K562 (cell line): ENCODE measurements at regions not wholly inside any gene's neighbourhood (a gene's known extent, or its start where the extent isn't known, plus 50 kb on each side); places are given as distances from the start of the nearest gene placed in this dataset.

ENCODE experiments used
- ATAC-seq: fragments of 200-7000 bp; cut with Tn5 transposase; 3 replicates; pipeline ENCODE4 v1.9.1; 2020; ENCODE audit warnings: moderate library complexity
- BruUV-seq: library from RNA; stranded (reverse); fragments of 400-500 nt; replicated peaks from 2 replicates; lab custom pipeline; 2021; lab: Mats Ljungman, UMichigan
- CTCF ChIA-PET: fragments of 300-600 bp; formaldehyde crosslinking; extraction: SDS; loops from one replicate; lab custom pipeline; 2021; ENCODE audit warnings: low intra/inter-chr PET ratio; lab: Yijun Ruan, JAX
- POLR2A ChIA-PET: fragments of 300-600, 350-650 bp; sonication (Branson Sonifier 250); formaldehyde crosslinking; extraction: SDS; loops from one replicate; lab custom pipeline; 2021; ENCODE audit warnings: antibody characterized with exemption, inconsistent platforms; lab: Yijun Ruan, JAX
- DNase-seq, 4 experiments: peaks; one replicate each; pipeline versions ENCODE4 v3.0.0 to v3.0.0-alpha.2; 2011 to 2018; ENCODE audit warnings: low spot score in 3 of 4, mixed read lengths in 3 of 4; ENCODE audit errors: extremely low read depth in 1 of 4
- FAIRE-seq: peaks from 2 replicates; lab custom pipeline; 2011; peaks lifted over from hg19 to GRCh38; lab: Jason Lieb, UNC
- H2AFZ ChIP-seq: 2 replicates; pipeline ENCODE4 v1.6.0; 2011; ENCODE audit warnings: low read depth, low read length, control low read depth, inconsistent platforms
- H3K27ac ChIP-seq: fragments of 200-600 bp; 3 replicates; pipeline ENCODE4 v1.8.0; 2011; ENCODE audit warnings: low read depth, mild to moderate bottlenecking, control low read depth, inconsistent platforms, low read length, moderate library complexity, mixed read lengths; ENCODE audit errors: extremely low read depth
- H3K27me3 ChIP-seq, 2 experiments: fragments of 300-600 bp in 1 of 2; 2 replicates in 1 of 2; 3 replicates in 1 of 2; pipeline versions ENCODE4 v1.6.0 to v1.8.0; 2011; ENCODE audit warnings: inconsistent platforms in 2 of 2, low read length in 2 of 2, mild to moderate bottlenecking in 1 of 2, mixed read lengths in 1 of 2, moderate library complexity in 1 of 2; ENCODE audit not compliant: control insufficient read depth in 2 of 2, insufficient read depth in 2 of 2
- H3K36me3 ChIP-seq: fragments of 300-600 bp; 3 replicates; pipeline ENCODE4 v1.8.0; 2011; ENCODE audit warnings: mild to moderate bottlenecking, low read length, inconsistent platforms; ENCODE audit not compliant: control insufficient read depth, insufficient read depth
- H3K4me1 ChIP-seq, 2 experiments: fragments of 200-600 bp in 1 of 2; replicated peaks in 1 of 2; 2 replicates in 1 of 2; 3 replicates in 1 of 2; pipeline versions ENCODE4 v1.5.1 to v1.8.0; 2011; ENCODE audit warnings: inconsistent platforms in 2 of 2, low read length in 2 of 2, mild to moderate bottlenecking in 1 of 2, mixed read lengths in 1 of 2, moderate library complexity in 1 of 2; ENCODE audit not compliant: control insufficient read depth in 2 of 2, insufficient read depth in 2 of 2
- H3K4me2 ChIP-seq: 2 replicates; pipeline ENCODE4 v1.6.1; 2011; ENCODE audit warnings: low read length, control low read depth, inconsistent platforms, mixed read lengths; ENCODE audit not compliant: insufficient read depth
- H3K4me3 ChIP-seq: fragments of 200-600 bp; sonication (generic), shearing (Covaris generic); 2 replicates; pipeline ENCODE4 v1.5.1; 2016; ENCODE audit warnings: control low read depth, inconsistent platforms
- H3K79me2 ChIP-seq: fragments of 200-600 bp; 3 replicates; pipeline ENCODE4 v1.8.0; 2011; ENCODE audit warnings: low read length, inconsistent platforms; ENCODE audit not compliant: control insufficient read depth, insufficient read depth
- H3K9ac ChIP-seq, 2 experiments: 2 replicates each; pipeline versions ENCODE4 v1.6.0 to v1.6.1; 2011; ENCODE audit warnings: low read depth in 2 of 2, low read length in 2 of 2, control low read depth in 1 of 2, inconsistent platforms in 1 of 2, mild to moderate bottlenecking in 1 of 2, mixed read lengths in 1 of 2; ENCODE audit not compliant: insufficient read depth in 1 of 2
- H3K9me1 ChIP-seq: one replicate; pipeline ENCODE4 v1.6.0; 2011; ENCODE audit warnings: inconsistent platforms, mild to moderate bottlenecking, low read length, moderate library complexity; ENCODE audit not compliant: control insufficient read depth, insufficient read depth
- H3K9me3 ChIP-seq: replicated peaks from 2 replicates; pipeline ENCODE4 v1.5.1; 2011; ENCODE audit warnings: low read depth, low read length, inconsistent platforms; ENCODE audit not compliant: control insufficient read depth, insufficient read depth
- H4K20me1 ChIP-seq: replicated peaks from 2 replicates; pipeline ENCODE4 v1.6.1; 2011; ENCODE audit warnings: low read length, inconsistent platforms, mixed read lengths; ENCODE audit not compliant: control insufficient read depth, insufficient read depth
- C11orf30 ChIP-seq: fragments of 450-650 bp; IDR thresholded peaks from 2 replicates; pipeline ENCODE4 v1.6.1; 2016; ENCODE audit warnings: low read depth, mild to moderate bottlenecking
- HINFP ChIP-seq: fragments of 450-650 bp; conservative IDR thresholded peaks from 2 replicates; pipeline ENCODE4 v1.6.1; 2016; ENCODE audit warnings: missing genetic modification characterization, low read depth, mild to moderate bottlenecking, control low read depth, missing compliant biosample characterization
- HNRNPLL ChIP-seq: fragments of 200-400 bp; formaldehyde crosslinking; IDR thresholded peaks from 2 replicates; pipeline ENCODE4 v1.6.1; 2017; ENCODE audit warnings: low read length, low read depth, mild to moderate bottlenecking; ENCODE audit not compliant: poor library complexity, severe bottlenecking
- MEIS2 ChIP-seq: fragments of 450-650 bp; IDR thresholded peaks from 2 replicates; pipeline ENCODE4 v1.6.1; 2014; ENCODE audit warnings: mild to moderate bottlenecking; ENCODE audit not compliant: partially characterized antibody
- NR2C2 ChIP-seq, 2 experiments: fragments of 200-800 bp in 1 of 2; sonication (Bioruptor generic) in 1 of 2; sonication (generic) in 1 of 2; formaldehyde crosslinking in 1 of 2; IDR thresholded peaks; 2 replicates each; pipeline versions ENCODE4 v1.6.1 to v1.8.0; 2016 to 2022; ENCODE audit warnings: mild to moderate bottlenecking in 1 of 2, missing compliant biosample characterization in 1 of 2, missing genetic modification characterization in 1 of 2, missing genetic modification reagents in 1 of 2
- PRMT5 ChIP-seq: sonication (generic); formaldehyde crosslinking; IDR thresholded peaks from 2 replicates; pipeline ENCODE4 v1.5.0; 2020; ENCODE audit warnings: missing genetic modification reagents
- RBM17 ChIP-seq: fragments of 200-400 bp; formaldehyde crosslinking; IDR thresholded peaks from 2 replicates; pipeline ENCODE4 v1.6.1; 2017; ENCODE audit warnings: low read depth, mild to moderate bottlenecking, low read length, borderline replicate concordance
- SPI1 ChIP-seq: IDR thresholded peaks from 2 replicates; pipeline ENCODE4 v1.6.1; 2011; ENCODE audit warnings: low read depth, low read length, control low read depth, borderline replicate concordance
- ZBTB1 ChIP-seq: sonication (generic); formaldehyde crosslinking; IDR thresholded peaks from 2 replicates; pipeline ENCODE4 v1.8.1; 2023; ENCODE audit warnings: missing genetic modification reagents, low read depth, mild to moderate bottlenecking, borderline replicate concordance
- ZNF316 ChIP-seq: fragments of 450-650 bp; IDR thresholded peaks from 2 replicates; pipeline ENCODE4 v1.6.1; 2016
- ZNF668 ChIP-seq: fragments of 250-450 bp; sonication (Bioruptor Pico); IDR thresholded peaks from 2 replicates; pipeline ENCODE4 v1.8.0; 2022; ENCODE audit warnings: mild to moderate bottlenecking, inconsistent platforms
- WGBS: fragments of 100-300 bp; shearing (Covaris generic); methylation state at CpG from one replicate; pipeline ENCODE4 v1.1.6; 2016; ENCODE audit warnings: low coverage, mixed read lengths; ENCODE audit not compliant: insufficient coverage; ENCODE audit errors: missing lambda C conversion rate; 5-methylcytosine and 5-hydroxymethylcytosine counted together
- in situ Hi-C: fragments of 300-500 bp; cut with MboI; formaldehyde crosslinking; loops from 4 replicates; pipeline ENCODE4 v1.15.0; 2018; ENCODE audit warnings: inconsistent platforms, mixed read lengths
- intact Hi-C: fragments of 100-400 bp; cut with micrococcal nuclease; formaldehyde crosslinking; loops from 2 replicates; pipeline ENCODE4 v1.14.2; 2022
- TF ChIP-seq, protein P1 (sequence below): sonication (generic); formaldehyde crosslinking; IDR thresholded peaks from 2 replicates; pipeline ENCODE4 v1.8.0; 2022; ENCODE audit warnings: mild to moderate bottlenecking, missing genetic modification reagents
- TF ChIP-seq, protein P2 (sequence below): fragments of 450-650 bp; formaldehyde crosslinking; IDR thresholded peaks from 2 replicates; pipeline ENCODE4 v1.4.0; 2020; ENCODE audit warnings: mild to moderate bottlenecking, moderate library complexity

- TF ChIP-seq HINFP (tag): no peak
- peak; percentile 36; the same call in 1 of the 2 replicates for TF ChIP-seq ZNF316
- no peak for TF ChIP-seq ZNF668 (CRISPR knock-in tag)
- TF ChIP-seq MEIS2: no peak
- TF ChIP-seq ZBTB1: no peak
- peak; percentile 62 for TF ChIP-seq C11orf30
These were observed 98.1 kb upstream of the KIRREL3 start (continued) for GRCh38 chr11:127098684-127099083.

- Histone ChIP-seq H3K27ac (no peak overlapping the region), H3K4me2 (no peak overlapping the region), H3K9me3 (no peaks in the 10 kb centered on the region), H3K4me1 (no peaks in the 10 kb centered on the region), H3K9ac (no peak overlapping the region), H2AFZ (no peak overlapping the region), H3K4me3 (no peak overlapping the region), H3K27me3 (no peaks in the 10 kb centered on the region), H3K79me2 (no peaks in the 10 kb centered on the region), H3K9me1 (no peaks in the 10 kb centered on the region), H3K36me3 (no peaks in the 10 kb centered on the region), H4K20me1 (no peaks in the 10 kb centered on the region)
- ChIA-PET CTCF (no interaction called here), POLR2A (no interaction called here)
- no peak for FAIRE-seq
- in situ Hi-C loops: no loop called here
- TF ChIP-seq RBM17 (no peak), PRMT5 (CRISPR knock-in tag) (no peak), SPI1 (no peak), NR2C2 (CRISPR knock-in tag; IDR thresholded peaks at IDR 0.05) (no peak), NR2C2 (tag; IDR thresholded peaks at IDR 0.05) (no peak), HNRNPLL (no peak)
- TF ChIP-seq, protein P1, sequence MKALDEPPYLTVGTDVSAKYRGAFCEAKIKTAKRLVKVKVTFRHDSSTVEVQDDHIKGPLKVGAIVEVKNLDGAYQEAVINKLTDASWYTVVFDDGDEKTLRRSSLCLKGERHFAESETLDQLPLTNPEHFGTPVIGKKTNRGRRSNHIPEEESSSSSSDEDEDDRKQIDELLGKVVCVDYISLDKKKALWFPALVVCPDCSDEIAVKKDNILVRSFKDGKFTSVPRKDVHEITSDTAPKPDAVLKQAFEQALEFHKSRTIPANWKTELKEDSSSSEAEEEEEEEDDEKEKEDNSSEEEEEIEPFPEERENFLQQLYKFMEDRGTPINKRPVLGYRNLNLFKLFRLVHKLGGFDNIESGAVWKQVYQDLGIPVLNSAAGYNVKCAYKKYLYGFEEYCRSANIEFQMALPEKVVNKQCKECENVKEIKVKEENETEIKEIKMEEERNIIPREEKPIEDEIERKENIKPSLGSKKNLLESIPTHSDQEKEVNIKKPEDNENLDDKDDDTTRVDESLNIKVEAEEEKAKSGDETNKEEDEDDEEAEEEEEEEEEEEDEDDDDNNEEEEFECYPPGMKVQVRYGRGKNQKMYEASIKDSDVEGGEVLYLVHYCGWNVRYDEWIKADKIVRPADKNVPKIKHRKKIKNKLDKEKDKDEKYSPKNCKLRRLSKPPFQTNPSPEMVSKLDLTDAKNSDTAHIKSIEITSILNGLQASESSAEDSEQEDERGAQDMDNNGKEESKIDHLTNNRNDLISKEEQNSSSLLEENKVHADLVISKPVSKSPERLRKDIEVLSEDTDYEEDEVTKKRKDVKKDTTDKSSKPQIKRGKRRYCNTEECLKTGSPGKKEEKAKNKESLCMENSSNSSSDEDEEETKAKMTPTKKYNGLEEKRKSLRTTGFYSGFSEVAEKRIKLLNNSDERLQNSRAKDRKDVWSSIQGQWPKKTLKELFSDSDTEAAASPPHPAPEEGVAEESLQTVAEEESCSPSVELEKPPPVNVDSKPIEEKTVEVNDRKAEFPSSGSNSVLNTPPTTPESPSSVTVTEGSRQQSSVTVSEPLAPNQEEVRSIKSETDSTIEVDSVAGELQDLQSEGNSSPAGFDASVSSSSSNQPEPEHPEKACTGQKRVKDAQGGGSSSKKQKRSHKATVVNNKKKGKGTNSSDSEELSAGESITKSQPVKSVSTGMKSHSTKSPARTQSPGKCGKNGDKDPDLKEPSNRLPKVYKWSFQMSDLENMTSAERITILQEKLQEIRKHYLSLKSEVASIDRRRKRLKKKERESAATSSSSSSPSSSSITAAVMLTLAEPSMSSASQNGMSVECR (CRISPR knock-in tag): no peak
- TF ChIP-seq, protein P2, sequence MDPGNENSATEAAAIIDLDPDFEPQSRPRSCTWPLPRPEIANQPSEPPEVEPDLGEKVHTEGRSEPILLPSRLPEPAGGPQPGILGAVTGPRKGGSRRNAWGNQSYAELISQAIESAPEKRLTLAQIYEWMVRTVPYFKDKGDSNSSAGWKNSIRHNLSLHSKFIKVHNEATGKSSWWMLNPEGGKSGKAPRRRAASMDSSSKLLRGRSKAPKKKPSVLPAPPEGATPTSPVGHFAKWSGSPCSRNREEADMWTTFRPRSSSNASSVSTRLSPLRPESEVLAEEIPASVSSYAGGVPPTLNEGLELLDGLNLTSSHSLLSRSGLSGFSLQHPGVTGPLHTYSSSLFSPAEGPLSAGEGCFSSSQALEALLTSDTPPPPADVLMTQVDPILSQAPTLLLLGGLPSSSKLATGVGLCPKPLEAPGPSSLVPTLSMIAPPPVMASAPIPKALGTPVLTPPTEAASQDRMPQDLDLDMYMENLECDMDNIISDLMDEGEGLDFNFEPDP (CRISPR knock-in tag): no peak
- intact Hi-C loops: no loop called here
- DNase-seq: no peak
- BruUV-seq: no TSS peak
- ATAC-seq: no peak
- 0% methylated on average over 2 of the region's 2 CpGs for WGBS
These were observed 80.2 kb upstream of the KIRREL3 start for GRCh38 chr11:127080735-127081134.
